IPS-11a (cell line): ENCODE measurements at regions not wholly inside any gene's neighbourhood (a gene's known extent, or its start where the extent isn't known, plus 50 kb on each side); places are given as distances from the start of the nearest gene placed in this dataset.

Experiments
- H3K4me3 ChIP-seq: one replicate; pipeline ENCODE4 v1.5.1; 2013; ENCODE audit warnings: low read depth, low read length, control low read depth

- H3K4me3 ChIP-seq: no peak overlapping the region
Measured at GRCh38 chr14:104339361-104339760, 201.0 kb downstream of the KIF26A start.

DNA sequence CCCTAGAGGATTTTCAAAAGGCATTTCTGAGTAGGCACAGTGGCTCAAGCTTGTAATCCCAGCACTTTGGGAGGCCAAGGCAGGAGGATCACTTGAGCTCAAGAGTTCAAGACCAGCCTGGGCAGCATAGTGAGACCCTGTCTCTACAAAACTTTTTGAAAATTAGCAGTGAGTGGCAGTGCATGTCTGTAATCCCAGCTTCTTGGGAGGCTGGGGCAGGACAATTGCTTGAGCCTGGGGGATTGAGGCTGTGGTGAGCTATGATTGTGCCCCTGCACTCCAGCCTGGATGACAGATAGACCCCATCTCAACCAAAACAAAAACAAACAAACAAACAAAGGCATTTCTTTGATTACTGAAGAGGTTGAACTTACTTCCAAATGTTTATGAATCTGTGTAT is 201.4 kb downstream of the KIF26A start:
- no peak overlapping the region for H3K4me3 ChIP-seq

DNA sequence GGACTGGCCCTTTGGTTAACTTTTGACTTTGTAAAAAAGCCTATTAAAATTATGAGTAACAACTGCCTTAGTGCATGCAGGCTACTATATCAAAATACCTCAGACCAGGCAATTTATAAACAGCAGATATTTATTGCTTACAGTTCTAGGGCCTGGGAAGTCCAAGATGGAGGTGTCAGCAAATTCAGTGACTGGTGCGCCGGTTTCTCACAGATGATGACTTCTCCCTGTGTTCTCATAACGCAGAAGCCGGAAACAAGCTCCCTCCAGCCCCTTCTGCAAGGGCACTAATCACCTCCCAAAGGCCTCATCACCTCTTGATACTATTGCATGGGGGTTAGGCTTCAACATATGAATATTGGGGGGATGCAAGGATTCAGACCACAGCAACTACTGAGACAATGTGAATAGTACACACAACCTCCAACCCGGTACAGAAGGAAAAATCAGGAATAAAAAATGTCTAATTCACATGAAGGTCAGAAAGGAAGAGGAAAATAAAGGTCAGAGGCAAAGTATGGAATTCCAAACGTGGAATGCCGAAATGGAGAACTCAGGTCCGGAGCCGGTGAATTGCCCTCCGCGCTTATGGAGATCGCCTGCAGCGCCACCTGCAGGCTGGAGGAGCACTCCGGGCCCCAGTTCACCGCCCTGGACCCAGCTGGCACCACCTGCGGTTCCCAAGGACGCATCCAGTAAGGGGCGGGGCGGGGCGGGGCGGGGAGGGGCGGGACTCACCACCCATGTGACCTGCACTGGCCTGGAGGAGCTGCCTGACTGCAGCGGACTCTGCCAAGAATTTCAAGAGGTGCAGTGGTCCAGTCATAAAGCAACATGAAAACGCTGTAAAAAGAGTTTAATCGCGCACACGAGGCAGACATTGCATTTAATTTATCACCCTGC is 203.4 kb downstream of the KIF26A start:
- no peak overlapping the region for H3K4me3 ChIP-seq

DNA sequence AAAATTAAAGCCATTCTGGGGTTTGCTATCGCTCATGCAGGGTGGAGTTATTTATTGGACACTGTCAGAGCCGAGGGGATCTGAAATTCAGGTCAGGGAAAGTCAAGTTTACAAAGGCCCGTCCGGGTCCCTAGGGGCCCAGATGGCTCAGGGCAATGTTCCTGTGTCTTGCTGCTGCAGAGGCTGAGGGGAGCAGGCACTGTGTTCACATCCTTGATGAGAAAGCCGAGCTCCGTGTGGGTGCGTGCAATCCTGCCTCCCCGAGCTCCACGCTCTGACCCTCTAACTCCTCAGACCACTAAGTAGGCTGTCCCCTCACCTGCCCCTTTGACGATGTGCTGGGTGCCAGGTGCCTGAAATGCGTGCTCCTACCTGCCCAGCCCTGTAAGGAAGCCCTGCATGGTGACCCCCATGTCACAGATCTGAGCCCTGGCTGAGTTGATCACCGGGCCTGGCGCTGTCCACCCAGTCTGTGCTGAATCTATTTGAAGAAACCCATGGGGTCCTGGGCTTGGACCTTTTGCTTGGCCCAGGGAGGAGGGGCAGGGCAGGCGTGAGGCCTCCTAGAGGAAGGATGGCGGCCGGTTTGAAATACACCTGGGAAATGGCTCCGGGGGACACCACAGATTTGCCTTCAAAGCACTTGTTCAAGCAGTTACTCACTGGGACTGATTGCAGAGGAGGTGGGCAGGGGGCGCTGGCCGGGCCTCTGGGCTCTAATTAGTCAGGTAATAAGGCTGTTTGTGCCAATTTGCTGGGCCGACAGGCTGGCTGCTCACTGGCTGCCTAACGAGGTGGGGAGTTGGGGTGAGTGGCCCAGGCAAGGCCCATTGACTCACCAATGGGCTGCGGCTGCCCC is 204.3 kb downstream of the KIF26A start:
- no peak overlapping the region for H3K4me3 ChIP-seq

DNA sequence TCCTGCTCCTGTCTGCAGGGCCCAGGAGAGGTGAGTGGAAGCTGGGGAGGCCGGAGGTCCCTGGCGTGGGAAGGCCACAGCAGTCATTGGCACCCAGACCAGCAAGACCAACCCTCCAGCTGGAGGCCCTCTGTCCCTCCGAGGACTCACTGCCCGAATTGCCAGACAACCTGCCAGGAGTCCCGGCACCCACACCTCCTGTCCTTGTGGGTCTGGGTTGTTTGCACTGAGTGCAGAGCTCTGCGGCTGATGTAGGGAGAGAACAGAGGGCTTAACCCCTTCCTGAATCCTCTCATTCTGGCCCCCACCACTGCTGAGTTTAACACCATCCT is 204.9 kb downstream of the KIF26A start:
- no peak overlapping the region for H3K4me3 ChIP-seq

DNA sequence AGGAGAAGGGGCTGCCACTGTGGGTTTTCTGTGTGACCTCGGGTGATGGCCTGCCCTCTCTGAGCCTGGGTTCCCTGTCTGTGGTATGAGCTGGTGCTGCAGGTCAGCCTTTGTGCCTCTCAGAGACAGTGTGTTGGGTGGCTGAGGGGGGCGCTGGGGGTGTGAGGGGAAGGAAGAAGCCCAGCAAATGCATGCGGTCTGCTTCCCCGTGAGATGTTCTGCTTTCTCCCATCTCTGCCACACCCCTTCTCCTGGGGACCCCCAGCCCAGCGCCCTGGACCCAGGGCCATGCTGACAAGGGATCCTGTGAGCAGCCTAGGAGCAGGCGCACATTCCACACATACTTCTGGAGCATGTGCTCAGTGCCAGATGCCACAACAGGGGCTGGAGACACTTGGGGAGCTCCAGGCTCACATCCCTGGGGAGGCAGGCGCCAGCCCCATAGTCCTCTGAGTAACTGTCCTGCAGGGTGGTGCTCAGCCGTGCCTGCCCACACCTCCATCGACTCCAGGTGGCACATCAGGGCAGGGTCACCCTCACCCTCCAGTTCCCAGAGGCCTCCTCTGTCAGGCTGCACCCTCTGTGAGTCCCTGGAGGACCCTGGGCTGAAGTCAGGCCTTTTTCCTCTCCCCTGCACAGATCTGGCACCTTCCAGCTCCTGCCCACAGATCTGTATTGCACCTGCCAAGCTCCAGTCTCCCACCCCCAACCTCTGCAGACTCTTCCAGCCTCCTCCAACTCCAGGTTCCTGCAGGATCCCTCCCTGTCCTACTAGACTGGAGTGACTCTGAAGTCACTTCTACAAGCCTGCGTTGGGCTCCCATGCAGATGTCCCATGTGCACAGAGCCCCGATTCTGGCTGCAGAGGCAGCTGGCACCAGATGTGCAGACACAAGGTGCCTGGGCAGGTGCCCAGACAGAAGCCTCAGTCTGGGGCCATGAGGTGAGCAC is 205.6 kb downstream of the KIF26A start:
- H3K4me3 ChIP-seq: no peak overlapping the region

GRCh38 chr14:104344818-104345620 is 206.6 kb downstream of the KIF26A start:
- no peak overlapping the region for H3K4me3 ChIP-seq

DNA sequence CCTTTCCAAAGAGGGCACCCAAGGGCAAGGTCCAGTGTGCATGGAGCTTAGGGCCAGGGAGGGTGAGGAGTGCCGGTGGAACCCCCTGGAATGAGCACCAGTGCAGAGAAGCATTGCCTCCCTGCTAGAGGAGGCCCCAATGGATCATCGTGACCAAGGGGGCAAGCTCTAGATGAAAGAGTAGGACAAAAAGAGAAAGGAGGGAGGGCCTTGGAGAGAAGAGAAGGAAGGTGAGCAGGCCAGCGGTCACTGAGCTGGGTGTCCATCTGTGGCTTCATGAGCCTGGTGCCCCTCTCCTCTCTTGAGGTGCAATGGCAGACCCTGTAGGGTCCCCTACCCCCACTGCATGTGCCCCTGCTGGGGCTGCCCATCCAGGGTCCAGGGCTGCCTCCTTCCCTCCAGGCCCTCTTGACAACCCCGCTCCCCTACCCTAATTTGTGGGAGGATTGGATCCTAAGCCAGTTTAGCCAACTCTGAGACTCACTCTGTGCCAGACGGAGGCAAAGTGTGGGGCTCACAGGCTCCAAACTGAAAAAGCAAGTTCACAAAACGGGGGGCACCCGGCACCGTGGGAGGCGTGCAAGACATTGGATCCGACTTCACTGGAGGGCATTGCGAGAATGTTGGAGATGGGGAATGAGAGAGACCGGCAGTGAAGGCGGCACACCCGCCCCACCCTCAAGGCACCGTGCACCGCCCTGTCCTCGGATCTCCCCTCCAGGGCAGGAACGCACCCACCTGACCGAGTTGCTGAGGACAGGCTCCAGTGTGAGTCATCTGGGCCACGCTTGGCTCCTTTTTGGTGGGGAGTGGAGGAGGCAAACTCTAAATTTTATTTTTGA is 207.5 kb downstream of the KIF26A start:
- H3K4me3 ChIP-seq: no peak overlapping the region

GRCh38 chr14:104346608-104347007 is 208.2 kb downstream of the KIF26A start:
- no peak overlapping the region for H3K4me3 ChIP-seq

- no peak overlapping the region for H3K4me3 ChIP-seq
Measured at GRCh38 chr14:104348741-104349140, 210.4 kb downstream of the KIF26A start.

DNA sequence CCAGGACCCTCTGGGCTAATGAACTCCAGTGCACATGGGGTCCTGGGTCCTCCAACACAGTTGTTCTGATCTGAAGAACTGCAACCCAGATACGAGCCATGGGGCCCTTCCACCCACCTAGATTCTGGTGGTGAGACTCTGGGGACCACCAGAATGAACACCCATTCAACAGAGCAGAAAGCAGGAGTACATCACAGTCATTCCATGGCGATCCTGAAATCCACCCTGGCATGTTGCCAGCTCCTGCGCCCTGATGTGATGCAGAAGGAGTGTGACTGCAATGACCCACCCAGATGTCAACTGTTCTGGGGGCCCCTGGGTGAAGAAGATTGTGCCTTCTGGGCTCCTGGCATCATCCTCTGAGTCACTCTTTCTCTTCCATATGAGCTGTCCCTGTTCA is 211.6 kb downstream of the KIF26A start:
- H3K4me3 ChIP-seq: no peak overlapping the region

GRCh38 chr14:104350463-104351185 is 212.2 kb downstream of the KIF26A start:
- no peak overlapping the region for H3K4me3 ChIP-seq

- no peak overlapping the region for H3K4me3 ChIP-seq
Measured at GRCh38 chr14:104351849-104352492, 213.6 kb downstream of the KIF26A start.

DNA sequence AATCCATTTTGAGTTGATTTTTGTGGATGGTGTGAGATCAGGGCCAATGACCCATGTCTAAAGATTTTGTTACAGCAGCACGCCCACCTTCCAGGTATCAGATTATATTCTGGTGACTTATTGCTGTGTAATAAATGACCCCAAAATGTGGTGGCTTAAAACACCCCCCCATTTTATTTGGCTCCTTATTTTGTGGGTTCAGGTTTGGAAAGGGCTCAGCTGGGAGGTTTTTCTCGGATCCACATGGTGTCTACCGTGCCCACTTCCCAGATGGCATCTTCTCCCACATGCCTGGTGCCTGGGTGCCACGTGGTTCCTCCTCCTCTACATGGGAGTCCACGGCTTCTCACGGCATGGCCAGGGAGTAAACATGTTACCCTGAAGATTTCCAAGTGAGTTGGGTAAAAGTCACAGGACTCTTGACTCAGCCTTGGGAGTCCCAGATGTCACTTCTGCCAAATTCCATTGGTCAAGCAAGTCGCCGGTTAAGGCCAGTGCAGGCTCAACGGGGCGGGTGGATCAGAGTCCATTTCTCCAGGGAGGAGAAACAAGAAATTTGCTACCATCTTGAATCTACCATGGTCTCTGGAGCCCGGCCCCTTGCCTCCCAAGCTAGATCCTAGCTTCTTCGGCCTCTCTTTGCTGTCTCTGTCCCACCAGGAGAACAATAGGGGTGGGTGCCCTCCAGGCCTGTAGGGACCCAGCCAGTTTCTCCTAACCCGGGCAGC is 214.3 kb downstream of the KIF26A start:
- H3K4me3 ChIP-seq: no peak overlapping the region

- no peak overlapping the region for H3K4me3 ChIP-seq
Measured at GRCh38 chr14:104353221-104353920, 215.0 kb downstream of the KIF26A start.

DNA sequence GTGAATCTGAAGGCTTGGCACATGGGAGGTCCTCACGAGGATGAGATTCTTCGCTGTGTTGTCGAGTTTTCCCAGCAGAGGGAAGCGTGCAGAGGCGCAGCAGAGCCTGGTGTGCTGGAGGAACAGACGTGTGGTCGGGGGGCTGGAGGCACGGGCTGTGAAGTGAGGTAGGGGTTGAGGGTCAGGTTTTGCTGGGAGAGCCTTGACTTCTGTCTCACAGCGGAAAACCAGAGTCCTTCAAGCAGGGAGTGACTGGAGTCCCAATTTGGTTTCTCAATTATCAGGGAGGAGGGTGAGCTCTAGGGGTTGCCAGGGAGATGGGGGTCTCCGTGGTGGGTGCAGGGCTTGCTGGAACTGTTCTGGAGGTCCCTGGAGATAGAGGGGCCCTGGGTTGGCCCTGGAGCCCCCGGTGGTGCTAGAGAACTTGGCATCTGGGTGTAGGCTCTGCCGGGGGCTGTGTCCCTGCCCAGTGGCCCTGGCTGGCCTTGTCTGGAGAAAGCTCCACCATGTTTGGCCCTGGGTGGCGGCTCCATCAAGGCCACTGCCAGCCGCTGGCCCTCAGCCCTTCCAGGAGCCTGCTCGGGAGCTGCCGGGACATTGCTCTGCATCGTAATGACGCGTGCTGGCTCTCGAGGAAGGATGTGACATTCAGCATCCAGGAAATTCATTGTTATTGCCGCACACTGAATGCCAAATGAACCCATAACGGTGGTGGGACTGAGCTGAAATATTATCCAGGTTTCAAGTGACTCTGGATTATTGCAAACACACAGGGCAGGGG is 215.7 kb downstream of the KIF26A start:
- no peak overlapping the region for H3K4me3 ChIP-seq
